ENCODE measurements at regions not wholly inside any gene's neighbourhood (a gene's known extent, or its start where the extent isn't known, plus 50 kb on each side); places are given as distances from the start of the nearest gene placed in this dataset.
A peak's percentile ranks its signal among the peaks of the same experiment; 100 is the strongest.

GRCh38 chr4:26065833-26066232 lies 151.8 kb downstream of the SMIM20 start:
- Histone ChIP-seq H3K36me3 (replicated peaks in 1 of 2; ENCODE audit: control insufficient read depth in 1 of 2, insufficient read depth in 2 of 2, low read length in 2 of 2) (no peaks in the 10 kb centered on the region), H3K4me2 (replicated peaks; ENCODE audit: extremely low read depth, low read length, poor library complexity, severe bottlenecking) (no peak overlapping the region), H3K27me3 (ENCODE audit: control insufficient read depth in 2 of 2, insufficient read depth in 2 of 2, low read length in 2 of 2) (peaks cover 0 to 2% of the 10 kb centered on the region in 2 donors), H3K79me2 (ENCODE audit: insufficient read depth, low read length) (no peaks in the 10 kb centered on the region), H4K20me1 (ENCODE audit: insufficient read depth, low read length) (no peaks in the 10 kb centered on the region), H3K4me3 (replicated peaks in 1 of 3; ENCODE audit: low read depth in 2 of 3, low read length in 3 of 3) (no peak overlapping the region), H2AFZ (ENCODE audit: insufficient read depth, low read depth, low read length, poor library complexity, severe bottlenecking) (no peak overlapping the region), H3K9me3 (replicated peaks in 1 of 2; ENCODE audit: control insufficient read depth in 1 of 2, insufficient read depth in 1 of 2, low read length in 2 of 2) (no peaks in the 10 kb centered on the region), H3K27ac (ENCODE audit: low read depth in 1 of 2, low read length in 2 of 2) (no peak overlapping the region), H3K4me1 (ENCODE audit: control insufficient read depth in 1 of 2, insufficient read depth in 2 of 2, low read length in 2 of 2) (peaks cover 0 to 6% of the 10 kb centered on the region in 2 donors), H3K9ac (ENCODE audit: insufficient read depth, low read length, poor library complexity, severe bottlenecking) (no peak overlapping the region)
- Mint-ChIP-seq H3K27ac (peak overlapping the region in 2 of 7 donors; percentile 44 to 64), H3K4me3 (no peak overlapping the region), H3K27me3 (ENCODE audit: low read depth in 3 of 3) (peaks cover 9 to 10% (median 9%) of the 10 kb centered on the region in 3 donors), H3K9me3 (no peaks in the 10 kb centered on the region), H3K36me3 (no peaks in the 10 kb centered on the region), H3K4me1 (peaks cover 13% of the 10 kb centered on the region)
- WGBS (ENCODE audit: insufficient coverage) = 93% methylated on average over 7 of the region's 7 CpGs
- intact Hi-C loops (cut with micrococcal nuclease) = no loop called here
- peak in 2 of 3 donors; percentile 22 to 56 for DNase-seq
- no peak for TF ChIP-seq CTCF (IDR thresholded peaks at IDR 0.05)

- H3K4me3 Mint-ChIP-seq = no peak overlapping the region
- H3K36me3 Mint-ChIP-seq = peaks cover 0 to 2% of the 10 kb centered on the region in 2 donors
- no peak overlapping the region for H3K27ac Mint-ChIP-seq
- H3K79me2 ChIP-seq (ENCODE audit: insufficient read depth, low read length) = no peaks in the 10 kb centered on the region
- H3K4me1 Mint-ChIP-seq = peaks cover 26% of the 10 kb centered on the region
- H3K9me3 ChIP-seq (replicated peaks in 1 of 2; ENCODE audit: control insufficient read depth in 1 of 2, insufficient read depth in 1 of 2, low read length in 2 of 2) = no peaks in the 10 kb centered on the region
- H3K27me3 ChIP-seq (ENCODE audit: control insufficient read depth in 2 of 2, insufficient read depth in 2 of 2, low read length in 2 of 2) = peaks cover 0 to 2% of the 10 kb centered on the region in 2 donors
- H3K27ac ChIP-seq (ENCODE audit: low read depth in 1 of 2, low read length in 2 of 2) = no peak overlapping the region
- DNase-seq = no peak
- no peak overlapping the region for H3K4me3 ChIP-seq (replicated peaks in 1 of 3; ENCODE audit: low read depth in 2 of 3, low read length in 3 of 3)
- intact Hi-C loops (cut with micrococcal nuclease) = no loop called here
- peaks cover 9 to 10% (median 9%) of the 10 kb centered on the region in 3 donors for H3K27me3 Mint-ChIP-seq (ENCODE audit: low read depth in 3 of 3)
- WGBS (ENCODE audit: insufficient coverage) = 90% methylated on average over 4 of the region's 5 CpGs
- no peaks in the 10 kb centered on the region for H4K20me1 ChIP-seq (ENCODE audit: insufficient read depth, low read length)
- H3K4me1 ChIP-seq (ENCODE audit: control insufficient read depth in 1 of 2, insufficient read depth in 2 of 2, low read length in 2 of 2) = peaks cover 8 to 16% of the 10 kb centered on the region in 2 donors
- peaks cover 0 to 2% (median 0%) of the 10 kb centered on the region in 7 donors for H3K9me3 Mint-ChIP-seq
- H3K4me2 ChIP-seq (replicated peaks; ENCODE audit: extremely low read depth, low read length, poor library complexity, severe bottlenecking) = no peak overlapping the region
- no peak for TF ChIP-seq CTCF (IDR thresholded peaks at IDR 0.05)
- no peak overlapping the region for H2AFZ ChIP-seq (ENCODE audit: insufficient read depth, low read depth, low read length, poor library complexity, severe bottlenecking)
- no peak overlapping the region for H3K9ac ChIP-seq (ENCODE audit: insufficient read depth, low read length, poor library complexity, severe bottlenecking)
- no peaks in the 10 kb centered on the region for H3K36me3 ChIP-seq (replicated peaks in 1 of 2; ENCODE audit: control insufficient read depth in 1 of 2, insufficient read depth in 2 of 2, low read length in 2 of 2)
Observed at GRCh38 chr4:26067035-26067434, 153.0 kb downstream of the SMIM20 start.

All from CD14-positive monocyte (primary cell).